Mesendoderm (in vitro differentiated cells): ENCODE measurements at regions not wholly inside any gene's neighbourhood (a gene's known extent, or its start where the extent isn't known, plus 50 kb on each side); places are given as distances from the start of the nearest gene placed in this dataset.

Experiments used
- DNase-seq: peaks from one replicate; pipeline ENCODE4 v3.0.0; 2013
- H2AK5ac ChIP-seq: 2 replicates; pipeline ENCODE4 v1.6.1; 2013; ENCODE audit warnings: low read length, inconsistent platforms
- H2BK120ac ChIP-seq: 2 replicates; pipeline ENCODE4 v1.6.1; 2013; ENCODE audit warnings: low read depth, mild to moderate bottlenecking, low read length, moderate library complexity, mixed read lengths
- H2BK15ac ChIP-seq: replicated peaks from 2 replicates; pipeline ENCODE4 v1.6.1; 2013; ENCODE audit warnings: low read depth, mild to moderate bottlenecking, moderate library complexity
- H2BK5ac ChIP-seq: 2 replicates; pipeline ENCODE4 v1.6.1; 2013; ENCODE audit warnings: low read length, inconsistent platforms
- H3K18ac ChIP-seq: 2 replicates; pipeline ENCODE4 v1.6.1; 2013; ENCODE audit warnings: mild to moderate bottlenecking, low read length, mixed read lengths
- H3K23ac ChIP-seq: one replicate; pipeline ENCODE4 v1.6.1; 2013; ENCODE audit warnings: low read length
- H3K27ac ChIP-seq: 2 replicates; pipeline ENCODE4 v1.5.1; 2013; ENCODE audit warnings: low read depth, mild to moderate bottlenecking, inconsistent platforms, low read length, moderate library complexity
- H3K27me3 ChIP-seq: 2 replicates; pipeline ENCODE4 v1.6.1; 2013; ENCODE audit warnings: low read length, control low read depth, mild to moderate bottlenecking, inconsistent platforms; ENCODE audit not compliant: insufficient read depth, poor library complexity
- H3K36me3 ChIP-seq: 2 replicates; pipeline ENCODE4 v1.6.1; 2013; ENCODE audit warnings: low read length, inconsistent platforms; ENCODE audit not compliant: control insufficient read depth, insufficient read depth
- H3K4ac ChIP-seq: one replicate; pipeline ENCODE4 v1.6.1; 2013; ENCODE audit warnings: low read depth, mild to moderate bottlenecking, low read length, moderate library complexity
- H3K4me1 ChIP-seq: 2 replicates; pipeline ENCODE4 v1.6.1; 2013; ENCODE audit warnings: low read depth, low read length, inconsistent platforms; ENCODE audit not compliant: control insufficient read depth
- H3K4me2 ChIP-seq: 2 replicates; pipeline ENCODE4 v1.6.1; 2013; ENCODE audit warnings: low read length
- H3K4me3 ChIP-seq: 2 replicates; pipeline ENCODE4 v1.5.1; 2013; ENCODE audit warnings: mild to moderate bottlenecking, low read length
- H3K56ac ChIP-seq: one replicate; pipeline ENCODE4 v1.6.1; 2013; ENCODE audit warnings: low read length
- H3K79me1 ChIP-seq: 2 replicates; pipeline ENCODE4 v1.6.1; 2013; ENCODE audit warnings: low read length, inconsistent platforms
- H3K79me2 ChIP-seq: 2 replicates; pipeline ENCODE4 v1.6.1; 2013; ENCODE audit warnings: mild to moderate bottlenecking, low read length; ENCODE audit not compliant: control insufficient read depth, insufficient read depth
- H3K9ac ChIP-seq: 2 replicates; pipeline ENCODE4 v1.6.1; 2013; ENCODE audit warnings: low read length, inconsistent platforms
- H4K5ac ChIP-seq: one replicate; pipeline ENCODE4 v1.6.1; 2013; ENCODE audit warnings: low read length
- H4K8ac ChIP-seq: one replicate; pipeline ENCODE4 v1.6.1; 2013; ENCODE audit warnings: low read depth, mild to moderate bottlenecking, control low read depth, low read length, moderate library complexity
- WGBS: extraction: QIAGEN DNeasy Blood & Tissue Kit; methylation state at CpG from one replicate; pipeline ENCODE4 v1.1.7; 2013; ENCODE audit warnings: low lambda C conversion rate, missing lambda C conversion rate; ENCODE audit not compliant: insufficient coverage; ENCODE audit errors: extremely low coverage; 5-methylcytosine and 5-hydroxymethylcytosine counted together

- H3K4me2 ChIP-seq, result no peak overlapping the region
- no peak overlapping the region for H2BK5ac ChIP-seq
- H3K27me3 ChIP-seq, result no peaks in the 10 kb centered on the region
- no peaks in the 10 kb centered on the region for H3K4me1 ChIP-seq
- no peak overlapping the region for H2AK5ac ChIP-seq
- no peak overlapping the region for H4K8ac ChIP-seq
- H2BK15ac ChIP-seq, result no peak overlapping the region
- H4K5ac ChIP-seq, result no peak overlapping the region
- H3K79me2 ChIP-seq, result no peaks in the 10 kb centered on the region
- no peak for DNase-seq
- H3K27ac ChIP-seq, result no peak overlapping the region
- no peak overlapping the region for H3K56ac ChIP-seq
- H3K9ac ChIP-seq, result no peak overlapping the region
- H3K36me3 ChIP-seq, result no peaks in the 10 kb centered on the region
- H3K4ac ChIP-seq, result no peak overlapping the region
- no peak overlapping the region for H3K4me3 ChIP-seq
- WGBS, result 100% methylated on average over 1 of the region's 4 CpGs
- no peak overlapping the region for H3K23ac ChIP-seq
- no peaks in the 10 kb centered on the region for H3K79me1 ChIP-seq
- no peak overlapping the region for H3K18ac ChIP-seq
- no peak overlapping the region for H2BK120ac ChIP-seq
Measured at GRCh38 chr9:108516391-108516790, 339.4 kb downstream of the ACTL7B start.

GRCh38 chr9:108515856-108516255 lies 339.9 kb downstream of the ACTL7B start:
- H2BK120ac ChIP-seq, result no peak overlapping the region
- no peaks in the 10 kb centered on the region for H3K36me3 ChIP-seq
- H2AK5ac ChIP-seq, result no peak overlapping the region
- no peaks in the 10 kb centered on the region for H3K27me3 ChIP-seq
- DNase-seq, result peak; percentile 32
- no peak overlapping the region for H3K18ac ChIP-seq
- no peak overlapping the region for H2BK15ac ChIP-seq
- no peak overlapping the region for H3K56ac ChIP-seq
- no peaks in the 10 kb centered on the region for H3K4me1 ChIP-seq
- H3K4me3 ChIP-seq, result no peak overlapping the region
- WGBS, result no CpG with 5 or more reads among the region's 2 CpGs
- no peak overlapping the region for H3K4ac ChIP-seq
- H3K4me2 ChIP-seq, result no peak overlapping the region
- H4K8ac ChIP-seq, result no peak overlapping the region
- no peak overlapping the region for H3K23ac ChIP-seq
- no peak overlapping the region for H3K27ac ChIP-seq
- no peaks in the 10 kb centered on the region for H3K79me2 ChIP-seq
- no peaks in the 10 kb centered on the region for H3K79me1 ChIP-seq
- H3K9ac ChIP-seq, result no peak overlapping the region
- H4K5ac ChIP-seq, result no peak overlapping the region
- H2BK5ac ChIP-seq, result no peak overlapping the region

GRCh38 chr9:108512426-108513173 lies 343.2 kb downstream of the ACTL7B start:
- Histone ChIP-seq H2BK120ac (no peak overlapping the region), H2AK5ac (no peak overlapping the region), H3K23ac (no peak overlapping the region), H3K27ac (no peak overlapping the region), H2BK5ac (no peak overlapping the region), H3K27me3 (no peaks in the 10 kb centered on the region), H3K79me1 (no peaks in the 10 kb centered on the region), H3K4ac (no peak overlapping the region), H3K4me2 (no peak overlapping the region), H3K79me2 (no peaks in the 10 kb centered on the region), H4K5ac (no peak overlapping the region), H3K18ac (no peak overlapping the region), H3K9ac (no peak overlapping the region), H3K4me3 (no peak overlapping the region), H3K4me1 (no peaks in the 10 kb centered on the region), H3K36me3 (no peaks in the 10 kb centered on the region), H4K8ac (no peak overlapping the region), H3K56ac (no peak overlapping the region), H2BK15ac (no peak overlapping the region)
- no CpG with 5 or more reads among the region's 5 CpGs for WGBS
- peak; percentile 32 for DNase-seq

- Histone ChIP-seq H2BK120ac (no peak overlapping the region), H4K8ac (no peak overlapping the region), H3K4me3 (no peak overlapping the region), H4K5ac (no peak overlapping the region), H3K4me2 (no peak overlapping the region), H3K4me1 (no peaks in the 10 kb centered on the region), H2BK5ac (no peak overlapping the region), H3K56ac (no peak overlapping the region), H3K79me1 (no peaks in the 10 kb centered on the region), H3K36me3 (no peaks in the 10 kb centered on the region), H3K9ac (no peak overlapping the region), H3K79me2 (no peaks in the 10 kb centered on the region), H3K4ac (no peak overlapping the region), H2AK5ac (no peak overlapping the region), H3K27me3 (no peaks in the 10 kb centered on the region), H2BK15ac (no peak overlapping the region), H3K27ac (no peak overlapping the region), H3K23ac (no peak overlapping the region), H3K18ac (no peak overlapping the region)
- DNase-seq, result no peak
- no CpG with 5 or more reads among the region's 5 CpGs for WGBS
Measured at GRCh38 chr9:108511307-108511706, 344.5 kb downstream of the ACTL7B start.

- Histone ChIP-seq H2AK5ac (no peak overlapping the region), H2BK120ac (no peak overlapping the region), H3K18ac (no peak overlapping the region), H3K4ac (no peak overlapping the region), H3K27me3 (no peaks in the 10 kb centered on the region), H3K9ac (no peak overlapping the region), H2BK15ac (no peak overlapping the region), H4K5ac (no peak overlapping the region), H3K27ac (no peak overlapping the region), H3K79me2 (no peaks in the 10 kb centered on the region), H3K4me3 (no peak overlapping the region), H3K36me3 (no peaks in the 10 kb centered on the region), H4K8ac (no peak overlapping the region), H3K4me2 (no peak overlapping the region), H3K4me1 (no peaks in the 10 kb centered on the region), H3K79me1 (no peaks in the 10 kb centered on the region), H2BK5ac (no peak overlapping the region), H3K23ac (no peak overlapping the region), H3K56ac (no peak overlapping the region)
- no CpG with 5 or more reads among the region's 4 CpGs for WGBS
- no peak for DNase-seq
Measured at GRCh38 chr9:108496846-108497245, 358.9 kb downstream of the ACTL7B start.

- WGBS, result no CpG with 5 or more reads among the region's 1 CpG
- Histone ChIP-seq H3K79me2 (no peaks in the 10 kb centered on the region), H2BK15ac (no peak overlapping the region), H2BK5ac (no peak overlapping the region), H3K4me3 (no peak overlapping the region), H4K5ac (no peak overlapping the region), H3K4ac (no peak overlapping the region), H3K4me1 (no peaks in the 10 kb centered on the region), H3K9ac (no peak overlapping the region), H2BK120ac (no peak overlapping the region), H3K27ac (no peak overlapping the region), H3K27me3 (no peaks in the 10 kb centered on the region), H3K18ac (no peak overlapping the region), H2AK5ac (no peak overlapping the region), H3K79me1 (no peaks in the 10 kb centered on the region), H3K36me3 (no peaks in the 10 kb centered on the region), H3K56ac (no peak overlapping the region), H3K4me2 (no peak overlapping the region), H4K8ac (no peak overlapping the region), H3K23ac (no peak overlapping the region)
- no peak for DNase-seq
Measured at GRCh38 chr9:108489567-108489966, 366.2 kb downstream of the ACTL7B start.
